ENCODE measurements at regions not wholly inside any gene's neighbourhood (a gene's known extent, or its start where the extent isn't known, plus 50 kb on each side); places are given as distances from the start of the nearest gene placed in this dataset.

GRCh38 chr11:116678887-116679286, 93.9 kb downstream of the BUD13 start:
- TF ChIP-seq POLR2A (IDR thresholded peaks at IDR 0.05) (no peak), CTCF (IDR thresholded peaks at IDR 0.05) (no peak), POLR2AphosphoS5 (IDR thresholded peaks at IDR 0.05) (no peak)
